Suprapubic skin (tissue), 4 donors: ENCODE measurements at regions not wholly inside any gene's neighbourhood (a gene's known extent, or its start where the extent isn't known, plus 50 kb on each side); places are given as distances from the start of the nearest gene placed in this dataset.

Source experiments
- EP300 ChIP-seq: sonication (generic); formaldehyde crosslinking; IDR thresholded peaks from one replicate; pipeline ENCODE4 v1.6.1; 2017; ENCODE audit warnings: antibody characterized with exemption
- POLR2A ChIP-seq, 2 donors: fragments of 450-650 bp; IDR thresholded peaks; one replicate each; pipeline ENCODE4 v1.6.1; 2017; ENCODE audit warnings: antibody characterized with exemption in 2 of 2, mild to moderate bottlenecking in 2 of 2, moderate library complexity in 2 of 2
- POLR2AphosphoS5 ChIP-seq, 3 donors: sonication (generic); formaldehyde crosslinking; IDR thresholded peaks; one replicate each; pipeline ENCODE4 v1.6.1; 2017; ENCODE audit warnings: antibody characterized with exemption in 3 of 3
- TF ChIP-seq, protein P1 (sequence below), 2 donors: fragments of 200-600 bp in 1 of 2; fragments of 450-650 bp in 1 of 2; sonication (generic) in 1 of 2; IDR thresholded peaks; one replicate each; pipeline ENCODE4 v1.5.1; 2016 to 2019; ENCODE audit warnings: antibody characterized with exemption in 2 of 2, mild to moderate bottlenecking in 1 of 2, moderate library complexity in 1 of 2

DNA sequence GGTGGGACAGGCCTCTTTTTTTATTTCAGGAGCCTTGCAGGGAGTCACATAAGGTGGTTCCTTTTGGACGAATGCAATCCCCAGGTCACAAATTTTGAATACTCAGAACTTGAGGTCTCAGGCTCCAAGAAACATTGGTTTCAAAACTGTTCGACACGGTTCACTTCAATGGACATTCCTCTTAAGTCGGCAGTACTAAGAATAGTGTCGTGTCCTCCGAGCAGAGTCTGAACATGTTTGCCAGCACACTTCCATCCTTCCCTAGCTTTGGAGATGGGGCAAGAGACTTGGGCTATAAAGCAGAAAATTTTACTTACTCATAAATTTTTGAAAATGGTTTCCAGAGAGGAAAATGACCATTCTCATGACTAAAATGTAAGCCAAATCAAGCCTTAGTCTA lies 265.4 kb downstream of the THBS2 start:
- TF ChIP-seq, protein P1, sequence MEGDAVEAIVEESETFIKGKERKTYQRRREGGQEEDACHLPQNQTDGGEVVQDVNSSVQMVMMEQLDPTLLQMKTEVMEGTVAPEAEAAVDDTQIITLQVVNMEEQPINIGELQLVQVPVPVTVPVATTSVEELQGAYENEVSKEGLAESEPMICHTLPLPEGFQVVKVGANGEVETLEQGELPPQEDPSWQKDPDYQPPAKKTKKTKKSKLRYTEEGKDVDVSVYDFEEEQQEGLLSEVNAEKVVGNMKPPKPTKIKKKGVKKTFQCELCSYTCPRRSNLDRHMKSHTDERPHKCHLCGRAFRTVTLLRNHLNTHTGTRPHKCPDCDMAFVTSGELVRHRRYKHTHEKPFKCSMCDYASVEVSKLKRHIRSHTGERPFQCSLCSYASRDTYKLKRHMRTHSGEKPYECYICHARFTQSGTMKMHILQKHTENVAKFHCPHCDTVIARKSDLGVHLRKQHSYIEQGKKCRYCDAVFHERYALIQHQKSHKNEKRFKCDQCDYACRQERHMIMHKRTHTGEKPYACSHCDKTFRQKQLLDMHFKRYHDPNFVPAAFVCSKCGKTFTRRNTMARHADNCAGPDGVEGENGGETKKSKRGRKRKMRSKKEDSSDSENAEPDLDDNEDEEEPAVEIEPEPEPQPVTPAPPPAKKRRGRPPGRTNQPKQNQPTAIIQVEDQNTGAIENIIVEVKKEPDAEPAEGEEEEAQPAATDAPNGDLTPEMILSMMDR (IDR thresholded peaks at IDR 0.05): no peak
- TF ChIP-seq POLR2A (IDR thresholded peaks at IDR 0.05) (no peak), POLR2AphosphoS5 (IDR thresholded peaks at IDR 0.05) (no peak), EP300 (no peak)
